ENCODE measurements at regions not wholly inside any gene's neighbourhood (a gene's known extent, or its start where the extent isn't known, plus 50 kb on each side); places are given as distances from the start of the nearest gene placed in this dataset.

- no peak for DNase-seq
Observed at GRCh38 chr9:113788616-113789330, 87.3 kb upstream of the ZNF618 start.

GRCh38 chr9:113790093-113790492, 86.0 kb upstream of the ZNF618 start:
- DNase-seq: no peak

DNA sequence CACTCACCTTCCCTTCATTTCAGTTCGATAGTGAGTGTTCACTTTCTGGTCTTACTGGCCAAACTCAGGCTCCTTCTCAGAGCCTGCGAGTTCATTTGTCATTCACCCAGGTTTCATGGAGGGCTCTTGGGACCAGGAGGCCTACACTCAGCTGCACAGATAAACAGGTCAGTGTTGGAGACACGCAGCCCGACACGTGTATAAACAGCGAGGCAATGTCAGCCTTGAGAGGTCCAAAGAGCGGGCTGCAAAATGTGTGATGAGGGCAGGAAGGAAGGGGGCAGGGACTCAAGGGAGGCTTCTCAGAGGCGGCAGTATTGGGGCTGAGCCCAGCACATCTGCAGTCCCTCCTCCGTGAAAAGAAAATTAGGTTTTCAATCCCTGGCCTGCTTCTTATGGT, 82.6 kb upstream of the ZNF618 start:
- no peak for DNase-seq

GRCh38 chr9:113794721-113795120, 81.4 kb upstream of the ZNF618 start:
- DNase-seq: no peak

- no peak for DNase-seq
Observed at GRCh38 chr9:113795811-113796392, 80.2 kb upstream of the ZNF618 start.

- DNase-seq: no peak
Observed at GRCh38 chr9:113796646-113797426, 79.3 kb upstream of the ZNF618 start.

DNA sequence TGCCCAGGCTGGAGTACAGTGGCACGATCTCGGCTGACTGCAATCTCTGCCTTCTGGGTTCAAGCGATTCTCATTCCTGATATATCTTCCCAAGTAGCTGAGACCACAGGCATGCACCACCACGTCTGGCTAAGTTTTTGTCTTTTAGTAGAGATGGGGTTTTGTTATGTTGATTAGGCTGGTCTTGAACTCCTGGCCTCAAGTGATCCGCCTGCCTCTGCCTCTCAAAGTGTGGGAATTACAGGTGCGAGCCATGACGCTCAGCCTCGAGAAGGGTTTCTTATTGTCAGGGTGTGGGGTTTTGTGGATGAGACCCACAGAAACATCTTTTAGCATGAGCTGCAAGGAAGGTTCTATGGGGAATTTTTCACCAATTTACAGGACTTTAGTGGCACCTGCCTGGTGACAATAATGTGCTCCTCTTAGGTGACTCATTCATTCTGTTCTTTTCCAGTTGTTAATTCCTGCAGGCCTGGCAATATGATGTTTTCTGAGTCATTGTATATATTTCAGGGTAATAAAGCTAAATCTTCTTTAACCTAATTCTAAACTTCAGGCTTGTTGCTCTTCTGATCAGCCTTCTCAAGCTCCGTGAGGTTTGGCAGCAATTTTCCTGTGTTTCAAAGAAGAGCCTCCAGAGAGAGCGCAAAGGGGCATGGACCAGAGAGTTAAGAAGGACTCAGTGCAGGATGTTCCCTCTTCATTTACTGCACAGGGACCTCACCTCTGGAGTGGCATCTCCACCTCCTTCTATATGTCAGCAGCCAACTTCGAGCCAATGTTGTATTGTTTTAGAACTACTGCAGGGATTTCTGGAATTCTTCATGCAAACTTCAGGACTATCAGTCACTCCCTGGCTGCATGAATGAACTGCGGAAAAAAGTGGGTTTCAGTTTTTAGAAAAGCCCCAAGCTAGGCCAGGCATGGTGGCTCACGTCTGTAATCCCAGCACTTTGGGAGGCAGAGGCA, 77.8 kb upstream of the ZNF618 start:
- DNase-seq: no peak

DNA sequence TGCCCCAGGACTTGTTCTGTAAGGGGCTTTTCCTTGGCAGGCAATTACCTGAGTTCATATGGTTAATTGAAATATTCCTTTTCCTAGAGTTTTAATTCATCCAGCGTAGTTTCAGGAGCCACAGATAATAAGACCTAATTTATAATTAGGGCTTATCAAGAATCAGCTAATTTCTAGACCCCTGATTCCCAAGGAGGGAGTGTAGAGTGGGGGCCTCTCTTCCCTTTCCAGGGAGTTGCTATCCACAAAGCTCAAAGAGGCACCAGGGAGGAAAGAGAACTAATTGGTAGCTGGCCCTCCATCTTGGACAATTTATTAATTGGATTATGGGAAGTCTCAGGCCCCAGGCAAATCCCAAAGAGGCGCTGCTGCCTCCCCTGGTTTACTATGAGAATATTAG, 75.8 kb upstream of the ZNF618 start:
- no peak for DNase-seq

GRCh38 chr9:113803811-113804589, 72.1 kb upstream of the ZNF618 start:
- DNase-seq: no peak

DNA sequence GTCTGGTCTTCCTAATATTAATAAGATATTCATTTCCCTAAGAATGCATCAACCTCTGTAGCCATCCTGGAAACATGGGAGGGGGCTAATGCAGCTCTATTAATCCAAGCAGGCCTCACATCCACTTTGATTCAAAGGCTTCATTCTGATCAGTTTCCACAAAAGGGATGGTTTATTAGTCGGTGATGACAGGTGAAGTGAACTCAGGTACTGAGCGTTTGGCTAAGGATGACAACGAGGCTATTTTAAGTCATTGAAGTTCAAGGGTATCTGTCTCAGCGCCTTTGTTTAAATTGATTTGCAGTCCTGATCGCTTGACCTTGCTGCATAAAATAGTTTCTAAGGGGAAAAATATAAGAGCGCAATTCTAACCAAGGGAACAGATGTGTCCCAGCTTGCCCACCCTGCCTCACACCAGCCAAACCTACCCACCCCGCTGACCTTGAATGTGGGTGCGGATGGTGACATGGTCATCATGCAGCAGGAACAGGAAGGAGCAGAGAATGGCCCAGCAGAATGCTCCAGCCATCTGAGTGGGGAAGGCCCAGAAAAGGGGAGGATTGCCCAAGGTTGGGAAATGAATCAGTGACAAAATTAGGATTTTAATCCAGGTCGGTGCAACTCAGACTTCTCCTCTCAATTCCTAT, 70.5 kb upstream of the ZNF618 start:
- DNase-seq: no peak

- peak; percentile 7 for DNase-seq
Observed at GRCh38 chr9:113807173-113808061, 68.7 kb upstream of the ZNF618 start.

GRCh38 chr9:113808391-113809358, 67.4 kb upstream of the ZNF618 start:
- no peak for DNase-seq

DNA sequence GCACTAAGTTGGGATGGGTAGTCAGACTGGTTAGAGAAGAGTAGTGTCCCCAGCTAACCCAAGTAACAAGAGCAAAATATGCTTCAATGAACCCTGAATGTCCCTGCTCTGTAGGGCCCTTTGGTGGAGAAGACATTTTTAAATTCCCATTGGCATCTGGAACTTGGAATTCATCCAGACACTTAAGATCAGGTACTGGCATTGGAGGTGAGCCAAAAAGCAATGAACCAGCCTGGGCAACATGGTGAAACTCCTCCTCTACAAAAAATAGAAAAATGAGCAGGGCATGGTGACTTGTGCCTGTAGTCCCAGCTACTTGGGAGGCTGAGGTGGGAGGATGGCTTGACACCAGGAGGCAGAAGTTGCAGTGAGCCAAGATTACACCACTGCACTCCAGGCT, 58.9 kb upstream of the ZNF618 start:
- no peak for DNase-seq

- DNase-seq: no peak
Observed at GRCh38 chr9:113818391-113818790, 57.7 kb upstream of the ZNF618 start.

DNA sequence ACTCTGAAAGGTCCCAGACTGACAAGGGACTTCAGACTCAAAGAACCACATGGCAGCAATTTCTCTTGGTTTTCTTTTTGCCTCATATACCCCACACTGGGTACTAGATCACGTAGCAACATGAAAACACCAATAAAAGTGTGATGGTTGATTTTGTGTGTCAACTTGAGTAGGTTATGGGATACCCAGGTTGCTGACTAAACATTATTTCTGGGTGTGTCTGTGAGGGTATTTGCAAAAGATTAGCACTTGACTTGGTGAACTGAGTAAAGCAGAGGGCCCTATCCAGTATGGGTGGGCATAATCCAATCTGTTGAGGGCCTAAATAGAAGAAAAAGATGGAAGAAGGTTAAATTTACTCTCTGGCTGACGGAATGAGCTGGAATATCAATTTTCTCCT, 53.8 kb upstream of the ZNF618 start:
- DNase-seq: no peak

DNA sequence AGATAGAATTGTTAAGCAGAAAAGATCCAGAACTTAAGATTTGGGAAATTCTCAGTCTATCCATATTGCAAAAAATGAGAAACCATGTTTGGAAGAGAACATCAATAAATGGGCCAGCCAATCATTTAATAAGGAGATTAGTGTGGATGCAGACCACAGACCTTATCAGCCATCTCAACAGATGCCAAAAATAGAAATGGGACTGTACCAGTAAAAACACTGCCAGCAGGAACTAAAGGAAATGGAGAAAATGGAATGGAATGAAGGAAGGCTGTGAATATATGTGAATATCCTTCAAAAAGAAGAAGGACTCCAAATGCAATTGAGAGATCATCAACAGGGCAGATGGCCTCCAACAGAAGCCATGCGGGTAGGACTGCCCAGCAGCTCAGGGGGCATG, 52.7 kb upstream of the ZNF618 start:
- no peak for DNase-seq

All from CD4-positive, alpha-beta T cell treated with Interferon gamma for 1 hour (primary cell).